Myocyte (in vitro differentiated cells): ENCODE measurements at regions not wholly inside any gene's neighbourhood (a gene's known extent, or its start where the extent isn't known, plus 50 kb on each side); places are given as distances from the start of the nearest gene placed in this dataset.

Experiments used
- DNase-seq: peaks from one replicate; pipeline ENCODE4 v3.0.0-alpha.2; 2012; ENCODE audit warnings: low read depth

DNA sequence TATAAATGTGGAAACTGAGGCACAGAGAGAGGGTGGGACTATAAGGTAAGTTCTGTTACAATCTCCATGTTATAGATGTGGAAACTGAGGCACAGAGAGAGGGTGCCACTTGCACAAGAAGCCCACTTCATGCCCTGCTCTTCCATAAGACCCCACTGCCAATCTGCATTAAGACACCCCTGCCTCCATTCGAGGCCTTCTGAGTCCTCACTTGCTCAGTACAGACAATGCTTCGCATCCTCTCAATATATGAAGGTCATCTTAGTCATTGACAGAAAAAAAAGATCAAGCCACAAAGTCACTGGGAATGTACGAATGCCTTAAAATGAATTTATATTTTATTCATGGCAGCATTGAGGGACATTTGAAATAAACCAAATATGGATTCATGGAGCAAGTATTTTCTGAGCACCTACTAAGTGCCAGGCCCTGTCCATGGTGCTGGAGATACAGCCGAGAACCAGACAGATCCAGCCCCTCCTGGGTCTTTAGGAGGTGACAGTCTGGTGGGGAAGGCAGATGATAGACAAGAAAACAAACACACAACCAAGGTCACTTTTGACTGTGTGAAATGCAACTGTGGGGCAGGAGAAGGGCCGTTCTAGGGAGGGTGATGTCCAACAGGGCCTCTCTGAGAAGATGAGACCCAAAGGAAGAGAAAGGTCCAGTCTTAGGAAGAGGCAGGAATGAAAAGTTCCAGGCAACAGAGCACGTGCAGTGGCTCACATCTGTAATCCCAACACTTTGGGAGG lies 92.5 kb upstream of the PTPN1 start:
- DNase-seq = no peak

- no peak for DNase-seq
Observed at GRCh38 chr20:50418890-50419642, 91.1 kb upstream of the PTPN1 start.

- no peak for DNase-seq
Observed at GRCh38 chr20:50420380-50420779, 89.8 kb upstream of the PTPN1 start.

- DNase-seq = no peak
Observed at GRCh38 chr20:50421356-50422340, 88.5 kb upstream of the PTPN1 start.

GRCh38 chr20:50423758-50424157 lies 86.4 kb upstream of the PTPN1 start:
- no peak for DNase-seq

DNA sequence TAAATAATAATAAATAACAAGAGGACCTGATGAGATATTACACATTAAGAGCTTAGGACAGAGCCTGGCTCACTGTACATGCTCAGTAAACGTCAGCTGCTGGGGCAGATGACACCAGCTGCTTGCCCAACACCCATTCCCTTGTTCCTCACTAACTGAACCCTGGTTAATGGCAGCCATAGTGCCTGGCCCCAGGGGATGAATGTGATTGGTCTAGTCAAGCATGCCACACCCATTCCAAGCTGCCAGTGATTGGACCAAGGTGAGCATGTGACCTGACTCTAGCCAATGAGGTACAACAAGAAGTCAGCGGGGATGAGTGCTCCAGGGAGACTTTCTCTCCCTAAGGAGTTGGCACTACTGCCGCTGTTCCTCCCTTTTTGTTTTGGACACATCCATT lies 85.1 kb upstream of the PTPN1 start:
- DNase-seq = peak; percentile 71

GRCh38 chr20:50426866-50427718 lies 83.1 kb upstream of the PTPN1 start:
- DNase-seq = no peak

- DNase-seq = no peak
Observed at GRCh38 chr20:50427719-50428083, 82.5 kb upstream of the PTPN1 start.

- DNase-seq = no peak
Observed at GRCh38 chr20:50428097-50428828, 81.9 kb upstream of the PTPN1 start.

GRCh38 chr20:50429412-50429811 lies 80.8 kb upstream of the PTPN1 start:
- DNase-seq = no peak

- DNase-seq = no peak
Observed at GRCh38 chr20:50431066-50431450, 79.1 kb upstream of the PTPN1 start.

DNA sequence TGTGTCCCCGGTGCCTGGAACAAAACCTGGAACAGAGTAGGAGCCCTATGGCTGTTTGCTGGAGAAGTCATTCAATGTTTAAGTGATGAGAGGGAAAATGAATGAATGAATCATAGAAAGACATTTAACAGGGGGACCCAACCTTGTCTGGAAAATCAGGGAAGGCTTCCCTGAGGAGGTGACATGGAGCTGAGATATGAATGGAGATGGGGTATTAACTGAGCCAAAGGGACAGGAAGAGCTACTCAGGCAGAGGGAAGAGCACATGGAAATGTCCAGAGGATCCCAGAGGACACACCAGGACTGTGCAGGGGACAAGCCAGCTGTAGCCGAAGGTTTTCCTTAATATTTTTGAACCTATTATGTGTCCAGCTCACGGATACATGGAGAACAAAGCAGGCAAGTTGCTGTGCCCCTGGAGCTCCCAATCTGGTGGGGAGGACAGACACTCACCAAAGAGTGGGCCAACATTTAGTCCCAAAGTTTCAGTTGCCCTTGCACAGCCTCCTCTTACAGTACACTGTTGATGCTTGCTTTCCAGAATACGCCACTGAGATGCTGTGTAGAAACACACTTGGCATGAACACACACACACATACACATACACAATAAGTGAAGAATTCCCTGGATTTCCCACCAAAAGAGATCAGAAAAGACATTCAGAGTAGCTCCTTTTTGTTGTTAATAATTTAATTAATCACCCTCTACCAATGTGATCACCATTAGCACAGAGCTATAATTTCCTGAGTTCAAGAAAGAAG lies 77.0 kb upstream of the PTPN1 start:
- DNase-seq = no peak

GRCh38 chr20:50434321-50434652 lies 75.9 kb upstream of the PTPN1 start:
- no peak for DNase-seq

- DNase-seq = no peak
Observed at GRCh38 chr20:50434653-50435396, 75.4 kb upstream of the PTPN1 start.

DNA sequence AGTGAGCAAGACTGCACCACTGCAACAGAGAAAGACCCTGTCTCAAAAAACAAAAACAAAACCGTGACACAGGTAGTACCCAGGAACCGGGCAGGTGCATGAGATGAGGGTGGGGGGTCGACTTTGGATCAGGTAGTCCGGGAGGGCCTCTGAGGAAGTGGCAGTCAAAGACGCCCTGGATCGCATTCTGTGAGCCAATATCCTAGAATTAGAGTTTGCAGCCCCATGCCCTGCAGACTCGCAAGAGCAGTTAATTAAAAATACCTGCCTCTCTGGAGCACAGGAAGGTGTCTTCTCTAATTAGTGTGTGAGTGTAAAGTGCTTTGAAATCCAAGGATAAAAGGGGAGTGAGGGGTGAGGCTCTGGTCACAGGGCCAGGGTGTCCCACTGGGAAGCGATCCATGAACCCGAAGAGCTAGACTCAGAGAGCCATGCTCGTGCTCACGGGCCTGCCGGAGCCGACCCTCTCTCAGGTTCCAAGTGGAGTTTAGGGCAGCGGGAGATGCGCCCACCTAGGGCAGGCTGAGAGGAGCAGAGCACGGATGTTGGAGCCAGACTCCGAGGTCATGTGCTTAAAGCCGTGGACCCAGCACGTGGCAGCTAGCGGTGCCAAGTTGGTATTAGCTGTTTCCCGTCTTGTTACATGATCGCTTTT lies 74.7 kb upstream of the PTPN1 start:
- DNase-seq = no peak

- DNase-seq = no peak
Observed at GRCh38 chr20:50436052-50436656, 74.0 kb upstream of the PTPN1 start.

DNA sequence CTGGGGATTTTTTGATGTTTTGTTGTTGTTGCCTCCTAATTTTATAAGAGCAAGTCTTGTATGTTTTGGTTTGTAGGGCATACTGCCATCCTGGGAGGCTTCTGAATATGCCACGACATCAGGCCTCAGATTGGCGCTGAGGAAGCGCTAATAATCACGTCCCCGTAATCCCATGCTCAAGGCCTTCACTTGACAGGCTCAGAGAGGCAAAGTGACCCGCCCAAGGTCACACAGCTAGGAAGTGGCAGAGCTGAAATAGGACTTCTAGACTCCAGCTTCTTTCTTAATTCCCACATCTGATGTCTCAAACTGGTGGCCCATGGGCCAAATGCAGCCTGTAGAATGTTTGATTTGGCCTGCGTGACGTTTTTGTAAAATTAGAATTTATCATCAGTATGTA lies 73.5 kb upstream of the PTPN1 start:
- no peak for DNase-seq

GRCh38 chr20:50438986-50439407 lies 71.2 kb upstream of the PTPN1 start:
- DNase-seq = no peak
